BE2C (cell line): ENCODE measurements at regions not wholly inside any gene's neighbourhood (a gene's known extent, or its start where the extent isn't known, plus 50 kb on each side); places are given as distances from the start of the nearest gene placed in this dataset.
"Not testable (repeated sequence)": the region's sequence is repeated elsewhere in the genome, so short reads cannot be mapped to it uniquely, and the experiment has no call there.

ENCODE experiments used
- DNase-seq: peaks from one replicate; pipeline ENCODE4 v3.0.0-alpha.2; 2020
- H3K27me3 ChIP-seq: fragments of 250-450 bp; sonication (Bioruptor Pico); 2 replicates; pipeline ENCODE4 v1.5.1; 2020; ENCODE audit warnings: mild to moderate bottlenecking
- H3K36me3 ChIP-seq: fragments of 250-450 bp; sonication (Bioruptor Pico); 2 replicates; pipeline ENCODE4 v1.5.1; 2020; ENCODE audit warnings: mild to moderate bottlenecking
- H3K4me1 ChIP-seq: fragments of 250-450 bp; sonication (Bioruptor Pico); 2 replicates; pipeline ENCODE4 v1.5.1; 2020
- H3K4me3 ChIP-seq: 2 replicates; pipeline ENCODE4 v1.5.1; 2011; ENCODE audit warnings: low read depth, low read length
- H3K9me3 ChIP-seq: fragments of 250-450 bp; sonication (Bioruptor Pico); 2 replicates; pipeline ENCODE4 v1.5.1; 2020
- CTCF ChIP-seq: IDR thresholded peaks from 2 replicates; pipeline ENCODE4 v1.5.1; 2012; ENCODE audit warnings: mild to moderate bottlenecking, low read depth, low read length

GRCh38 chr15:25093455-25094029, 138.8 kb downstream of the SNRPN start:
- Histone ChIP-seq H3K27me3 (no peaks in the 10 kb centered on the region), H3K4me3 (no peak overlapping the region), H3K4me1 (no peaks in the 10 kb centered on the region), H3K36me3 (peaks cover 38% of the 10 kb centered on the region), H3K9me3 (no peaks in the 10 kb centered on the region)
- no peak for DNase-seq
- no peak for TF ChIP-seq CTCF

DNA sequence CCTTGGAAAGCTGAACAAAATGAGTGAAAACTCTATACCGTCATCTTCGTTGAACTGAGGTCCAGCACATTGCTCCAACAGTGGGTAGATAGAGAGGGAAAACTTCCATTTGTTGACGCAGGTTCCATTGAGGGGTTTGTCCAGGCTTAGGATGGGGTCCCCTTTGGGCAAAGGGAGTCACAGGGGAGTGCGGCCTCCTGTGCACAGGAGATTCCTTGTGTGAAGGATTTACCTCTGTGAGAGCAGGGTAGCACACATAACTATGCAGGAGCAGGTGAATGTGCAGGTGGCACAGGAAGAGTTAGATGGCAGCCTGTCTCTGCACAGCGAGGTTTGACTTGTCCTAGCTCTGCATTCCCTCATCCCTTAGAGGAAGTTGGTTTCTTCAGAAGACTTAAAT, 139.3 kb downstream of the SNRPN start:
- no peaks in the 10 kb centered on the region for H3K4me1 ChIP-seq
- no peak for DNase-seq
- H3K27me3 ChIP-seq: no peaks in the 10 kb centered on the region
- no peaks in the 10 kb centered on the region for H3K9me3 ChIP-seq
- no peak overlapping the region for H3K4me3 ChIP-seq
- TF ChIP-seq CTCF: no peak
- H3K36me3 ChIP-seq: peaks cover 42% of the 10 kb centered on the region

GRCh38 chr15:25094519-25094918, 139.7 kb downstream of the SNRPN start:
- no peaks in the 10 kb centered on the region for H3K9me3 ChIP-seq

DNA sequence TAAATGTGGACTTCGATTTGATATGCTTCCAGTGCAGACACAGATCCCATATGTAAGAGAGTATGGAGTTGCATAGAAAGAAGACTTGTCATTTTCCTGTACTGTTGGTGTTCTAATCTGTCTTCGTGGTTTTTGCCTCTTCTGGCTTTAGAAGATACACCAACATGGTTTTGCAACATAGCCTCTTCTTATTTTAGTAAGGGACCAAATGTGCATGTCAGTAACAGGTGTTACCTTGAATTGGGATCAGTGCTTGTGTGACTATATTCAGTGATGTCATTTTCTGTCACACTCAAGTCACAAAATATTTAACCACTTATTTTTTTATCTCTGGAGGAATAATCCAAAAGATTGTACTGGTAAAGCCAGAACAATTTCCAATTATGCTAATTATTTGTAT, 140.4 kb downstream of the SNRPN start:
- no peaks in the 10 kb centered on the region for H3K9me3 ChIP-seq
- TF ChIP-seq CTCF: no peak
- peaks cover 43% of the 10 kb centered on the region for H3K36me3 ChIP-seq
- no peaks in the 10 kb centered on the region for H3K27me3 ChIP-seq
- no peaks in the 10 kb centered on the region for H3K4me1 ChIP-seq
- DNase-seq: no peak
- H3K4me3 ChIP-seq: no peak overlapping the region

More at GRCh38 chr15:25094519-25094918, 139.7 kb downstream of the SNRPN start:
- no peak overlapping the region for H3K4me3 ChIP-seq
- no peaks in the 10 kb centered on the region for H3K27me3 ChIP-seq
- DNase-seq: no peak
- no peak for TF ChIP-seq CTCF
- H3K36me3 ChIP-seq: peaks cover 40% of the 10 kb centered on the region
- no peaks in the 10 kb centered on the region for H3K4me1 ChIP-seq

GRCh38 chr15:25099966-25100365, 145.2 kb downstream of the SNRPN start:
- H3K4me1 ChIP-seq, H3K27me3 ChIP-seq, DNase-seq, H3K4me3 ChIP-seq, H3K9me3 ChIP-seq: not testable (repeated sequence)
- peaks cover 28% of the 10 kb centered on the region for H3K36me3 ChIP-seq

DNA sequence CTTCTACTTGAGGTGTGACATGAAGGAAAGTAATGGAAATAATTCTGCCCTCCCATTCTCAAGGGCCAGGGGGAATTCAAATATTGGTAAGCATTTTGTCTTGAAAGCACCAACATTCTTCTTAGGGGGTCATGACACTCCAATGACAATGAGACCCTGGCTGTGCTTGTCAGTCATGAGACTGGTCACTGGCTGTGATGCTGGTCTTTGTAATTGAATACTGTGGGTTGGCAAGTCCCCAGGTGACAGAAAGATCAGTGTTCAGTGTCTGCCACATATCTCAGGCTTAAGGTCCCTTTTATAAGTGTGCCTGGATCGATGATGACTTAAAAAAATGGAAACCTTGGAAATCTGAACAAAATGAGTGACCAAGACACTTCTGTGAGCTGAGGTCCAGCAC, 151.4 kb downstream of the SNRPN start:
- Histone ChIP-seq H3K9me3 (peaks cover 4% of the 10 kb centered on the region; the same call in 1 of the 2 replicates), H3K4me3 (no peak overlapping the region), H3K4me1 (no peaks in the 10 kb centered on the region), H3K27me3 (no peaks in the 10 kb centered on the region), H3K36me3 (peaks cover 30% of the 10 kb centered on the region)
- no peak for TF ChIP-seq CTCF
- DNase-seq: no peak

GRCh38 chr15:25133804-25134203, 179.0 kb downstream of the SNRPN start:
- no peak overlapping the region for H3K4me3 ChIP-seq
- H3K4me1 ChIP-seq: no peaks in the 10 kb centered on the region
- no peak for DNase-seq
- H3K9me3 ChIP-seq: no peaks in the 10 kb centered on the region
- no peak for TF ChIP-seq CTCF
- H3K27me3 ChIP-seq: no peaks in the 10 kb centered on the region
- H3K36me3 ChIP-seq: no peaks in the 10 kb centered on the region
